ELR (cell line): ENCODE measurements at regions not wholly inside any gene's neighbourhood (a gene's known extent, or its start where the extent isn't known, plus 50 kb on each side); places are given as distances from the start of the nearest gene placed in this dataset.

ENCODE experiments used
- DNase-seq: peaks from one replicate; pipeline ENCODE4 v3.0.0-alpha.2; 2015; ENCODE audit warnings: low read depth

DNA sequence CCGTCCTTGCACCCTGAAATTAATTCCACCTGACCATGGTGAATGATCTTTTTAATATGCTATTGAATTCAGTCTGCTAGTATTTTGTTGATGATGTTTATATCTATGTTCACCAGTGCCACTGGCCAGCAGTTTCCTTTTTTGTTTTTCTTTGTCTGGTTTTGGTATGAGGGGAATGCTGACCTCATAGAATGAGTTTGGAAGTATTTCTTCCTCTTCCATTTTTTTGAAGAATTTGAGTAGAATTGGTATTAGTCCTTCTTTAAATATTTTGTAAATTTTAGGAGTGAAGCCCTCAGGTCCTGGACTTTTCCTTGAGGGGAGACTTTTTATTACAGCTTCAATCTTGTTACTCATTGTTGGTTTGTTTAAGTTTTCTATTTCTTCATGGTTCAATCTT lies 231.6 kb downstream of the MRPL39 start:
- peak; percentile 21 for DNase-seq

DNA sequence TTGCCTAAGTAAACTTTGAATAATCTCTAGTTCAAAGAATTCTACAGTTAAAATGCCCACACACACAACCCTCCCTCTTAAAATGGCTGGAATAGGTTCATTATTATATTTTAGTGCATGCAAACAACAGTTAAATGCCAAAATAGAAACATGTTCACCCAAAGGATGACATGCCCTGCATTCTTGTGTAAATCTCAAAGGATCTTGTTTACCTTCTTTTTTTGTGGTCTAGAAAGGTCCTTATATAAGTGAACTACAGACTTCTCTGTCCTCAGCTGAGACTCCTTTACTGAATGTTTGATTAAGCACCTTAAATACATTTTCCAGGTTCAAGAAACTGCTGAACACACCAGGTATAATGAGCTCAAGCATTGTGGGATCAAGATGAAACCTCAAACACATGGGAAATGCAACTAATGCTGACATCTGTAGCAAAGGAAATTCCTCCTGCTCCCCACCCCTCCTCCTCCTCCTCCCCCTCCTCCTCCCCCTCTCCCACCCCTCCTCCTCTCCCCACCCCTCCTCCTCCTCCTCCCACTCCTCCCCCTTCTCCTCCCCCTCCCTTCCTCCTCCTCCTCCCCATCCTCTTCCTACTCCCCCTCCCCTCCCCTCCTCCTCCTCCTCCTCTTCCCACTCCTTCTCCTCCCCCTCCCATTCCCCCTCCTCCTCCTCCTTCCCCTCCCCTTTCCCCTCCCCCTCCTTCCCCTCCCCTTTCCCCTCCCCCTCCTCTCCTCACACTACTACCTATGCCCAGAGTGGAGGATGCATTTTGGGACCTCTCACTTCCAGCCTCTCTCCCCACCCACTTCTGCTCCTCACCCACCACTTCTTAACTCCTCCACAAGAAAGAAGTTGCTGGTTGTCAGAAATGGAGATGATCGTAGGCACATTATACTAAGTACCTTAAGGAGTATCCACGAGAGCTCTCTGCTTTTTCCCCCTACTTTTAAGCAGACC lies 233.9 kb downstream of the MRPL39 start:
- DNase-seq = peak; percentile 10

DNA sequence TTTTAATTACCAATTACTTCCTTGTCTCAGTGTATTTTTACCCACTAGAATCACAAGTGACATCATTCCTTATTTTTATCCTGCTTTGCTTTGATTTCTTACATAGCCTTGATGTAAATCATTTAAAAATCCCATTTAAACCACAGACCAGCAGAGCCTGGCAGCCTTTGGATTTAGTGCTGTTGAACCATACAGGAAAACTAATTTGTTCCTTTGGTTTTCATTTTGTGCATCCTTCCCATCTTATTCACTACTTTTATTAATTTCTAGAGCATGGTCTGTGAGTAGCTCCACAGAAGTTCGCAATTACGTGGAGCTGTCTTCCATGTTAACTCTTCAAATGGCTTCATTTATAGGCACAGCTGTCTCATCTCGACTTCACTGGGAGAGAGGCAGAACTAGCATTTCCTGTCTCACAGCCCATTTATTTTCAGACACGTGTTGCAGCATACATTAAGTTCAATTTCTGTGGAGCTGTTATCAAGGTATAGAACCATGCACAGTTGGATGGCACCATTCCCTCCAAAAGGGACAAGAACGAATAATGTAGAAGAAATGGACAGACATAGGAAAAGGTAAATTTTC lies 235.3 kb downstream of the MRPL39 start:
- no peak for DNase-seq

DNA sequence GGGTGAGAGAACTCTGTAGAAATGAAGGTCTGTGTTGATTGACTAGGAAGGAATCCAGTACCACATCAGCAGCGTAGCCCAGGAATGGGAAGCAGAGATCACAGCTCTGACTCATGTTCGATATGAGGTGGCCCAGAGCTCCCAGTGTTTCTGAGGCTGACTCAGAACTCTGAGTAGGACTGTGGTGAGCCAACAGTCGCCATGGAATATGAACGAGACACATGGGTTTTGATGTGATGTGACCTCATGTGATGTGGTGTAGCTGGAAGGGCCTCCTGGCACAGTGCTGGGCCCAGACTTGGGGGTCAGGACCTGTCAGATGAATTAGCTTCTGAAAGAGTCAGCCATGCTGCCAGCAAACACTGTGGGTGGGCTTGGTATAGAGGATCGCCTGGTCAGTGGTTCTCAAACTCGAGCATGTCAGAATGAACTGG lies 237.0 kb downstream of the MRPL39 start:
- peak; percentile 97 for DNase-seq

DNA sequence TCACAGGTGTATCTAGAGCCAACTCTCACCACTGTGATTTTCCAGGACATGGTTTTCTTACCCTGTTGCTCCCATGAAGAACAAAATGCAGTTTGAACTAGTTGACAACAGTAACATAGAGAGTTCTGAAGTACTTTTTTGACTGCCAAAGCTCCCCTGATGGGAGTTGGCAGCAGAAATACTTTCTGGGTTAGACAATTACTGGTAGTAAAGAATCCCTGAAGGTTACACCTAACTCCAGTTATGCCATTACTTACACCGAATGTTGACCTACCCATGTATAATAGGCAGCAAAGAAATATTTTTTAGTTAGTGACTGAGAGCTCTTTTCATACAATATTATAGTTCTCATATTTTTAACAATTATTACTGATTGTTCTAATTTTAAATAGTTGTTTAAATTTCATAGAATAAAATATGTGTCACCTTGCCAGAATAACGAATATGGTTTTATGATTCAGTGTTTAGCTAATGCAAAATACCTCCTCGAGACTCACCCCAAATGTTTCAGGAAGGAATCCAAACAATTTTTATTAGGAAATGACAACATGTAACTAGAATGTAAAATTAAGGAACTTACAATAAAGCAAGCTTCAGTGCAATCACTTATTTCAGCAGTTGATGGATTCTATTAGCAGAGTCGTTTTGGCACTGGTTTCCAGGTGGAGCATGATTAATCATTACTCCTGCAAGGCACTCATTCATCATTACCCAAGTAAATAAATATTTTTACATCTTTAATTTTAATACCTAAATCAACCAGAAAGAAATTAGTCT lies 237.6 kb downstream of the MRPL39 start:
- DNase-seq = peak; percentile 81

DNA sequence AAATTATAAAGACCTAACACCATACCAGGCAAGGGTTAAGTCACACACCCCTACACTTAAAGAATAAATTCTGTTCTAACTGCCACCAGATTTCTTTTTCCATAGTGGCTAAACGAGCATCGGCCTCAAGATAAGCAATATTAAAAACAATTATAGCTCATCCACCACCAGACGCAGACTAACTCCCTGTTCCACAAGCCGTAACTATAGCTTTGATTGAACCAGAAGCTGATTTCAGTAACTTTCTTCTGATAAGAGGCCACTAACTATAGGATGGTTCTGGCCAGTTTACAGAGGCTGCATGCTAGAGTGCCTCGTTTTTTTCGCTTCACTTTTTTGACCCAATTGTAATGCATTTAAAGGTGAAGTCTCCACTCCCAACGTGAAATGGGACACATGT lies 238.8 kb downstream of the MRPL39 start:
- no peak for DNase-seq

DNA sequence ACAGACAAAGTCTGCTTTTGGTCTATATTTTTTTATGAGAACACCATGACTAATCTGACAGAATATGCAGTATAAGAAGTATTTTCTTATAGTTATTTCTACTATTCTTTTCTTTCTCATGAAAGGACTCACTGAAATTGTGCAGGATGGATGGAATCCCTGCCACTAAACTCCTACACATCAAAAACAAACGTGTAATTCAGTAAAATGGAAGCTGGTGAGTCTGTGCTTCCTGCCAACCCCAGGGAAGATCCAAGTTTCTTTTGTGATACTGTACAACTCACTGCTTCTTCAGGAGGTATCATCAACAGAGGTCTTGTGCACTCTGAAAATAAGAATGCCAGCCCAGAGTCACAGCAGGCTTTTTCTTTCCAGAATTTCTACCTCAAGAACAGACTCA lies 241.2 kb downstream of the MRPL39 start:
- no peak for DNase-seq

DNA sequence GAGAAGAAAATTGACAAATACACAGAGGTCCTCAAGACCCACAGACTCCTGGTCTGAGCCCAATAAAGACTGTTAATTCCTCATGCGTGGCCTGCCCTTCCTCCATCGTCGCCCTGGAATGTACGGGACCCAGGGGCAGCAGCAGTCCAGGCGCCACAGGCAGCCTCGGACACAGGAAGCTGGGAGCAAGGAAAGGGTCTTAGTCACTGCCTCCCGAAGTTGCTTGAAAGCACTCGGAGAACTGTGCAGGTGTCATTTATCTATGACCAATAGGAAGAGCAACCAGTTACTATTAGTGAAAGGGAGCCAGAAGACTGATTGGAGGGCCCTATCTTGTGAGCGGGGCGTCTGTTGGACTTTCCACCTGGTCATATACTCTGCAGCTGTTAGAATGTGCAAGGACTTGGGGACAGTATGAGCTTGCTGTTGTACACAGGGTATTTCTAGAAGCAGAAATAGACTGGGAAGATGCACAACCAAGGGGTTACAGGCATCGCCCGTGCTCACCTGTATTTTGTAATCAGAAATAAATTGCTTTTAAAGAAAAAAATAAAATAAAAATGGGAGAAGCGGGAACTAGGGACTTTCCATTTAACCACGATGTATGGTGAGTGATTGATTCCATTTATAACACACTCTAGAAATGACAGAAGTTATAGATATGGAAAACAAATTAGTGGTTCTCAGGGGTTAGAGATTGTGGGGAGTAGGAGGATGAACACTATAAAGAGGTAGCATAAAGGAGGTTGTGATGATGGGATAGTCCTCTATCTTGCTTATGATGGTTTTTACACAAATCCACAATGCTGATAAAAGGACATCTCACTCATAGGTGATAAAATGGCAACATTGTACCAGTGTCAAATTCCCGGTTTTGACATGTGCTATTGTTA lies 244.7 kb downstream of the MRPL39 start:
- no peak for DNase-seq

DNA sequence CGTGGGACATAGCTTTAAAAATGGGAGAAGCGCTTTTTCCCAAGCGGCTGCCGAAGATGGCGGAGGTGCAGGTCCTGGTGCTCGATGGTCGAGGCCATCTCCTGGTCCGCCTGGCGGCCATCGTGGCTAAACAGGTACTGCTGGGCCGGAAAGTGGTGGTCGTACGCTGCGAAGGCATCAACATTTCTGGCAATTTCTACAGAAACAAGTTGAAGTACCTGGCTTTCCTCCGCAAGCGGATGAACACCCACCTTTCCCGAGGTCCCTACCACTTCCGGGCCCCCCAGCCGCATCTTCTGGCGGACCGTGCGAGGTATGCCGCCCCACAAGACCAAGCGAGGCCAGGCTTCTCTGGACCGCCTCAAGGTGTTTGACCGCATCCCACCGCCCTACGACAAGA lies 245.5 kb downstream of the MRPL39 start:
- no peak for DNase-seq

DNA sequence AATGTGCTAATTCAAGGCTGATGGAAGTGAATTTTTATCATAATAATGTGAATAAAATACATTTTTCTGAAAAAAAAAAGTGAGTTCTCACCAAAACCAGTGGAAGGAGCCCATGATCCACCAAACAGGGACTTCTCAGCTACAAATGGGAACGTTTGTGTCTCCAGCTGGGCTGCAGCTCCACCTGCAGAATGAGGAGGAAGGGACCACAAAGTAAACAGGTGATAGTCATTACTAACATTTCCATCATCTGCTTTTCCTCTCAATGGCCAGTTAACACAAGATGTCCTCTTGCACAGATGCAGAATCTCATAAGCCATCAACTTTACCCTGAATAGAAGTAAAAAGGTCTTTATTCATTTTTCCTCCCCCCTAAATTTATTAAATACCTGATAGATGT lies 246.2 kb downstream of the MRPL39 start:
- no peak for DNase-seq

DNA sequence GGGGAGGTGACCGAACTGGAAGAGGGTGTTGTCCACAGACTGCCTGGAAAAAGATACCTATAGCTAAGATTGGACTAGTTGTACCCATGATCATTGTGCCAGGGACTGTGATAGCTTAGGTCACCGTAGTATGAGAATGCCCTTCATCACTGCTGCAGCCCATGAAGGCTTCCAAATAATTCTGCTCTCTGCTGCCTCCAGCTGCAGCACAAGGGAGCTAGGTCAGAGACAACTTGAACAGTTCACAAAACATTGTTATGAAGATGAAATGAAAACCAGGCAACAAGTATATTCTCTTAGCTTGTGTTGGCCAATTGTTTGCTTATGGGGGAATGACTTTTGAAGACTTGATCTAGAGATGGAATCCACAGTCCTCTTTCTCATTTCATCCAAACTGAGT lies 246.7 kb downstream of the MRPL39 start:
- peak; percentile 13 for DNase-seq

DNA sequence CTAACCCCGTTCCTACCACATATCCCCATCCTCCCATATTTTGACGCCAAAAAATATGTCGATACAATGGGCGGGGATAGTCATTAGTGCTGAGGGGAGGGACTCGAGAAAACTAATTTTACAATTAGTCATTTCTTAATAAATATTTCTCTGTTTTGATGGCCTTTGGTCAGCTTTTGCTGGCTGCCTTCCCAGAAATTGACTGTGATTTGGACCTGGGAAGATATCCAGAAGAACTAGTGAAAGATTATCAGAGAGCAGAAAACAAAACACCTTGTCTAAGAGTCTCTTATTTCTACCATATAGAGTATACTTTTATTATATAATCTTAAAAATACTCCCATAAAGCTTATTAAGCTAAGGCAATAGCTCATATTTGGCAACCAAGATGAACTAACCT lies 247.6 kb downstream of the MRPL39 start:
- DNase-seq = no peak

DNA sequence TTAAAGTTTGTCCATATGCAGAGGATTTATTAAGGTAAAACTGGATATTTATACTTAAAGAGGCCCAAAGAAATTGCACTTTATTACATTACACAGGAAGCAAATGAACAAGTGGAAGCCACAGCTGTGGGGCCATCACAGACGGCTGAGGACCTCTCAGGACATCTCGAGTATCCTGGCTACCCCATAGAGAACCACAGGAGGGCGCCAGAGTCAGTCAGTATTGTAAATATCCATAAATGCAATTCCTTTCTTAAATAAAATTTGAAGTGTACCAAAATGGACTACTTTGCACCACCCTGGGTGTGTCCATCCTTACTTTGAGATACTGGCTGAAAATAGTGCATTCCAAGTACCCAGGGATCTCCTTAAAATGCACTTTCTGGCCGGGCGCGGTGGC lies 257.2 kb downstream of the MRPL39 start:
- peak; percentile 69 for DNase-seq

DNA sequence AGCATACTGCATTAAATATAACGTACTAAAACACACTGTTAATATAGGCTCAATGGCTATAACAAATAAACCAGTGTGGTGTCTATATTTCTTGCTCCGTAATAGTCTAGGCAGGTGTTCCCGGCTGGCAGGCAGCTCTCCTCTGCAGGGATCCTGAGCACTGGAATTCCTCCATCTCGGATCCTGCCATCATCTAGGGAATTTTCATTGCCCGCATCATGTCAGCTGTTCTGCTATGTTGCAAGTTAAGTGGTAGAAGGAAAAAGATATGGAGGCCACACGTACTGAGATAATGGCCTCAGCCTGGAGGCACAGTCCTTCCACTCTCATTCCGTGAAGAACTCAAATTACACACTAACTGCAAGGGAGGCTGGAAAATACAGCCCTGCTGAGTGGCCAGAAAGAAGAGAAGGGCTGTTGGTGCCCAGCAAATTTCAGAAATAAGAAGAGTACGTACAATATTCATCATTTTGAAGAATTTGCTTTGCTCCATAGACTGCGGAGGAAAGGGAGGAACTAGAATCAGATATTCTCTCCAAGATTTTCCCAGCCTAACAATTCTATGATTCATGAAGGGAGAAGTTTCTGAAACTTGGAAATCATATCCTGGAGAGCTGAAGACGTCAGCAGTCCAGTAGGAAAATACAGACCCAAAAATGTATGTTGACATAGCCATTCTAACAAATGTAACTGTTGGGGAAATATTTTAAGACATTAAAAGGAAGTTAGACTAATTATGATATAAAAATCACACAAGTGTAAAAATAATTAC lies 263.3 kb downstream of the MRPL39 start:
- DNase-seq = no peak

DNA sequence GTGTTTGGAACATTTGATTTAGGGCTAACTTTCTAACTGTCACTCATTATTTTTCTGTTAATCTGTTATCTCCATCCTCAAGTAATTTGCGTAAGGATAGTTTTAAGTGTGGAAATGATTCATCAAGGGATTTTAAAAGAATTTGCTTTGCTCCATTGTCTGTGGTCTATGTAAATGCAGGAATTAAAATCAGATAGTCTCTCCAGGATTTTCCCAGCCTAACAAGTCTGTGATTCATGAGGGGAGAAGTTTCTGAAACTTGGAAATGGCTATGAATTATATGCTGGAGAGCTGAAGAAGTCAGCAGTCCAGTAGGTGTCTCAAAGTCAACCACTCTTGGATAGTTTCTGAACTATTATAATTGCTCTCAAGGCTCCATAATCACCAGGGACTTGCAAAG lies 264.5 kb downstream of the MRPL39 start:
- DNase-seq = peak; percentile 55

DNA sequence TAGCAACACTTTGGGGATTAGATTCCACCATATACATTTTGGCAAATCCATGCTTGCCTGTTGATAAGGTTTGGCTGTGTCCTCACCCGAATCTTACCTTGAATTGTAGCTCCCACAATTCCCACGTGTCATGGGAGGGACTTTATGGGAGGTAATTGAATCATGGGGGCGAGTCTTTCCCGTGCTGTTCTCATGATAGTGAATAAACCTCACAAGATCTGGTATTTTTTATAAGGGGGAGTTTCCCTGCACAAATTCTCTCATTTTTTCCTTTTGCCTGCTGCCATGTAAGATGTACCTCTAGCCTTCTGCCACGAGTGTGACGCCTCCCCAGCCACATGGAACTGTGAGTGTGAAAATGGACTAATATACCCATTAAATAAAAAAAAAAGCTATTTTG lies 265.3 kb downstream of the MRPL39 start:
- no peak for DNase-seq

DNA sequence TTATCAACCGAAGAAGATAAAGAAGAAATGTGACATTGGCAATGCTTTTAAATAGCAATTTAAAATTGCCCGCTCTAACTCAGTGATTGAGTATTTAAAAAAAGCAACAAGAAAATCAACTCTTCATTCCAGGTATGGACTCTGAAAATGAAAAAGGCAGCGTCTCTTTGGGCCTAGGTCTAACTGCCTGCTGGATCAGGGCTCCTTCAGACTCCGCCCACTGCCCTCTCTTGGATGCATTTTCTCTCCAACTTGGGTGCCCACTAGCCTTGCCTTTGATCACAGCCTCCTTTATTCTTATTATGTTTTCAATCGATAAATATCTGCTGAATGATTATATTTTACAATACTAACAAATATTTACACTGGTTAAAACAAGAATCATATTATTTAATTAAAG lies 268.9 kb downstream of the MRPL39 start:
- no peak for DNase-seq

DNA sequence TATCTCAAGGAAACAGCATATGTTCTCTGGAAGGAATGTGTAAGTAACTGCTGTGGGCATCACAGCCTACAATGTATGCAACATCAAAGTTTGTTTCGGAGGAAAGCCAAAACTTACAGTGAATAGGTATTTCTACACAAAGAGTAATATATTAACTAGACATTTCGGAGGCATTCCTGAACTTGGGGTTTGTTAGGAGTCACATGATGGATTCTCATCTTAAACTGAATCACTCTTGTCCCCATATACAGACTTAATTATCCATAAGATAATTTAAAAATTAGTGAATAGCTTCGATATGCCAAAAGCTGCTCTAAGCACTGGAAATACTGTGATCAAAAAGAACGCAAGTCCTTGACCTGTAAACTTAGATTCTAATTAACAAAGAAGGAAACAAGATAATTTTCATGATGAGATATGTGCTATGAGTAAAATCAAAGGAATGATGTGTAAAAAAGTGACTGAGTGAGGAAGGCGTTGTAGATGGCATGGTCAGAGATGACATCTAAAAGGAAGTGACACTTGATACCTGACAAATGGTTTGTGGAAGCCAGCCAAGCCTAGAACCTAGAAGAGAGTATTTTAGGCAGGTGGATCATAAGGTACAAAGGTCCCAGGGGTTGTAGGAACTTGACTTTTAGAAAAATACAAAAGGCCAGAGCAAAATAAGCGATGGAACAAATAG lies 273.1 kb downstream of the MRPL39 start:
- DNase-seq = no peak

DNA sequence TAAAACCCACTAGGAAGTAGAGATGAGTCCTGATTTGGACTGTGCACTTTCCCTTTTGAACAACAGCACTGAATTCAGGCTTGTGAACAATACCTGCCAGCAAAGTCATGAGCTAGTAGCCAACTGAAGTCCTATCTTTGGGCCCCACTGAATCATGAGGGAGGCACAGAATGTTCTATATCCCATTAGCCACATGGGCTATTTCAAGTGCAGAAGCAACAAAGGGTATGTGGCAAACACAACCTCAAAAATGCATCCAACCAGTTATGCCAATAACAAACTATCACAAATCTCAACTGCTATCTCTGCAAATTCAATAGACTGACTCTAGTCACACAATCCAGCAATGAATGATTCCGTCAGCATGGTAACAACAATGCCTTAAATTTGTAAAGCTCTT lies 276.0 kb downstream of the MRPL39 start:
- DNase-seq = no peak

DNA sequence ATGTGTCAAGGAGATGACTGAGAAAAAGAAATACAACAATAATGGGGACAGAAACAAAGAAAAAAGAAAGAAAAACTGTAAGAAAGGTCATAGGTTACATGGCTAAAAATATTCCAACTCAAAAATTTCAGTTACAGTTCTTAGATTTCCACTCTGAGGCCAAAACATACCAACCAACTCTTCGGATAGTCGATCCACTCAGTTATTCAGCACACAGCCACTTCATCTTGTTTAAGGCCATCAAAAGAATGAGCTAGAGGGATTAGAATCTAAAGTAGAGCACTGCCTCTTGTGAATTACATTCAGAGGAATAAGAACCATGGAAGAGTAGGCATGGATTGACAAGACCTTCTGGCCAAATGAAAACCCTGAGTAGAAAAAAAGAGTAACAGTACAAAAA lies 277.0 kb downstream of the MRPL39 start:
- DNase-seq = no peak
